HCT116 (cell line): ENCODE measurements at regions not wholly inside any gene's neighbourhood (a gene's known extent, or its start where the extent isn't known, plus 50 kb on each side); places are given as distances from the start of the nearest gene placed in this dataset.

Experiments
- ATAC-seq: fragments of 200-7000 bp; cut with Tn5 transposase; 2 replicates; pipeline ENCODE4 v1.9.1; 2020; ENCODE audit warnings: mild to moderate bottlenecking, moderate library complexity
- BruUV-seq: library from RNA; stranded (reverse); fragments of 400-500 nt; replicated peaks from 2 replicates; lab custom pipeline; 2021; lab: Mats Ljungman, UMichigan
- CTCF ChIA-PET: fragments of 300-600 bp; sonication (Branson Sonifier 250); formaldehyde crosslinking; loops from one replicate; lab custom pipeline; 2021; ENCODE audit warnings: antibody characterized with exemption; lab: Charles Lee
- POLR2A ChIA-PET: fragments of 300-600, 350-600 bp; sonication (Branson Sonifier 250); formaldehyde crosslinking; loops from one replicate; lab custom pipeline; 2021; ENCODE audit warnings: antibody characterized with exemption; lab: Charles Lee
- RAD21 ChIA-PET, 2 experiments: fragments of 300-600 bp; sonication (Branson Sonifier 250); formaldehyde crosslinking; loops; one replicate each; lab custom pipeline; 2023; ENCODE audit warnings: low total read pairs in 2 of 2; ENCODE audit not compliant: uncharacterized antibody in 2 of 2, unreplicated experiment in 2 of 2, low non-redundant PET in 1 of 2; lab: Charles Lee
- DNase-seq: peaks from one replicate; pipeline ENCODE4 v3.0.0-alpha.2; 2010; ENCODE audit warnings: low read depth, low spot score
- H2AFZ ChIP-seq: fragments of 200-600 bp; shearing (Covaris generic), sonication (generic); 2 replicates; pipeline ENCODE4 v1.6.1; 2017; ENCODE audit warnings: low read depth, mixed run types, mixed read lengths, antibody characterized with exemption, low read length; ENCODE audit not compliant: poor library complexity, severe bottlenecking
- H3K27ac ChIP-seq: 2 replicates; pipeline ENCODE4 v1.5.1; 2012; ENCODE audit warnings: low read depth, low read length
- H3K27me3 ChIP-seq: fragments of 200-600 bp; sonication (generic); 2 replicates; pipeline ENCODE4 v1.6.1; 2016; ENCODE audit warnings: mixed run types, low read length, mixed read lengths; ENCODE audit not compliant: insufficient read depth
- H3K36me3 ChIP-seq, 2 experiments: fragments of 200-500 bp in 1 of 2; fragments of 200-600 bp in 1 of 2; sonication (Bioruptor generic) in 1 of 2; sonication (generic) in 1 of 2; 2 replicates each; pipeline versions ENCODE4 v1.5.1 to v1.6.1; 2014 to 2016; ENCODE audit warnings: low read length in 2 of 2, inconsistent platforms in 1 of 2, mixed read lengths in 1 of 2, mixed run types in 1 of 2; ENCODE audit not compliant: insufficient read depth in 2 of 2, control insufficient read depth in 1 of 2
- H3K4me1 ChIP-seq, 2 experiments: fragments of 200-600 bp in 1 of 2; sonication (generic) in 1 of 2; 2 replicates each; pipeline versions ENCODE4 v1.5.1 to v1.6.1; 2012 to 2017; ENCODE audit warnings: low read length in 2 of 2, inconsistent platforms in 1 of 2, mild to moderate bottlenecking in 1 of 2, mixed read lengths in 1 of 2, mixed run types in 1 of 2, moderate library complexity in 1 of 2; ENCODE audit not compliant: insufficient read depth in 2 of 2, control insufficient read depth in 1 of 2
- H3K4me2 ChIP-seq: fragments of 200-600 bp; sonication (generic); 2 replicates; pipeline ENCODE4 v1.6.1; 2017; ENCODE audit warnings: mixed run types, low read length, mixed read lengths
- H3K4me3 ChIP-seq, 2 experiments: fragments of 200-600 bp in 1 of 2; sonication (generic) in 1 of 2; replicated peaks in 1 of 2; 2 replicates each; pipeline ENCODE4 v1.5.1; 2011 to 2016; ENCODE audit warnings: low read length in 2 of 2, control low read depth in 1 of 2, low read depth in 1 of 2, mild to moderate bottlenecking in 1 of 2, mixed read lengths in 1 of 2, mixed run types in 1 of 2
- H3K79me2 ChIP-seq: fragments of 200-600 bp; sonication (generic); 2 replicates; pipeline ENCODE4 v1.6.1; 2017; ENCODE audit warnings: mild to moderate bottlenecking, mixed run types, low read length, moderate library complexity, mixed read lengths; ENCODE audit not compliant: insufficient read depth
- H3K9ac ChIP-seq: fragments of 200-600 bp; sonication (generic); 2 replicates; pipeline ENCODE4 v1.6.1; 2016; ENCODE audit warnings: low read length, mixed read lengths
- H3K9me2 ChIP-seq: fragments of 200-600 bp; sonication (generic), shearing (Covaris generic); 2 replicates; pipeline ENCODE4 v1.6.1; 2017; ENCODE audit warnings: mixed run types, mild to moderate bottlenecking, moderate library complexity; ENCODE audit not compliant: insufficient read depth
- H3K9me3 ChIP-seq, 2 experiments: fragments of 200-500 bp in 1 of 2; fragments of 200-600 bp in 1 of 2; sonication (Bioruptor generic) in 1 of 2; sonication (generic) in 1 of 2; 2 replicates each; pipeline ENCODE4 v1.6.1; 2014 to 2017; ENCODE audit warnings: low read length in 2 of 2, mixed read lengths in 2 of 2, inconsistent platforms in 1 of 2, low read depth in 1 of 2, mild to moderate bottlenecking in 1 of 2, mixed run types in 1 of 2, moderate library complexity in 1 of 2; ENCODE audit not compliant: control insufficient read depth in 1 of 2, insufficient read depth in 1 of 2
- H4K20me1 ChIP-seq: fragments of 200-600 bp; sonication (generic), shearing (Covaris generic); 2 replicates; pipeline ENCODE4 v1.6.1; 2017; ENCODE audit warnings: mixed run types, mild to moderate bottlenecking, moderate library complexity; ENCODE audit not compliant: insufficient read depth
- ATF3 ChIP-seq: IDR thresholded peaks from 2 replicates; pipeline ENCODE4 v1.6.1; 2012
- CBX3 ChIP-seq: IDR thresholded peaks from 2 replicates; pipeline ENCODE4 v1.6.1; 2012; ENCODE audit warnings: low read depth
- EGR1 ChIP-seq: IDR thresholded peaks from 2 replicates; pipeline ENCODE4 v1.6.1; 2012; ENCODE audit warnings: low read depth
- ELF1 ChIP-seq: IDR thresholded peaks from 2 replicates; pipeline ENCODE4 v1.6.1; 2012; ENCODE audit warnings: low read depth, borderline replicate concordance
- EZH2 ChIP-seq: fragments of 200-600 bp; sonication (generic); IDR thresholded peaks from 2 replicates; pipeline ENCODE4 v1.6.1; 2017; ENCODE audit warnings: antibody characterized with exemption, mixed run types
- EZH2phosphoT487 ChIP-seq: fragments of 200-600 bp; IDR thresholded peaks from 2 replicates; pipeline ENCODE4 v1.6.1; 2018; ENCODE audit warnings: antibody characterized with exemption, borderline replicate concordance
- FOSL1 ChIP-seq: IDR thresholded peaks from 2 replicates; pipeline ENCODE4 v1.6.1; 2012; ENCODE audit warnings: low read depth
- JUND ChIP-seq: IDR thresholded peaks from 2 replicates; pipeline ENCODE4 v1.6.1; 2012
- POLR2A ChIP-seq: IDR thresholded peaks from 2 replicates; pipeline ENCODE4 v1.7.0; 2011; ENCODE audit warnings: borderline replicate concordance; ENCODE audit not compliant: insufficient read depth, insufficient read length; ENCODE audit errors: extremely low read depth
- POLR2AphosphoS5 ChIP-seq: IDR thresholded peaks from 2 replicates; pipeline ENCODE4 v1.6.1; 2011; ENCODE audit warnings: mild to moderate bottlenecking, low read depth, low read length, moderate library complexity
- REST ChIP-seq: IDR thresholded peaks from 2 replicates; pipeline ENCODE4 v1.6.1; 2012; ENCODE audit warnings: low read depth
- SIN3A ChIP-seq: IDR thresholded peaks from 2 replicates; pipeline ENCODE4 v1.6.1; 2012; ENCODE audit warnings: low read depth
- SP1 ChIP-seq: IDR thresholded peaks from 2 replicates; pipeline ENCODE4 v1.6.1; 2012; ENCODE audit warnings: low read depth
- SRF ChIP-seq: IDR thresholded peaks from 2 replicates; pipeline ENCODE4 v1.6.1; 2012; ENCODE audit warnings: low read depth
- ZBTB33 ChIP-seq: IDR thresholded peaks from 2 replicates; pipeline ENCODE4 v1.6.1; 2011; ENCODE audit warnings: mild to moderate bottlenecking, low read length, moderate library complexity; ENCODE audit not compliant: insufficient replicate concordance; ENCODE audit errors: extremely low read depth
- intact Hi-C: fragments of 100-400 bp; cut with micrococcal nuclease; formaldehyde crosslinking; loops from 2 replicates; pipeline ENCODE4 v1.10.0; 2022

- TF ChIP-seq SIN3A (no peak), SP1 (no peak)
These were observed 238.2 kb upstream of the ASIC2 start (continued) for GRCh38 chr17:33531311-33531710.

GRCh38 chr17:33534087-33534486 lies 241.0 kb upstream of the ASIC2 start:
- H3K4me1 ChIP-seq: no peaks in the 10 kb centered on the region
- H3K9ac ChIP-seq: no peak overlapping the region
- BruUV-seq: no TSS peak
- H2AFZ ChIP-seq: no peak overlapping the region
- no peak overlapping the region for H3K4me3 ChIP-seq
- H3K27ac ChIP-seq: no peak overlapping the region
- ChIA-PET RAD21 (no interaction called here), CTCF (no interaction called here), POLR2A (no interaction called here)
- H4K20me1 ChIP-seq: no peaks in the 10 kb centered on the region
- no peaks in the 10 kb centered on the region for H3K79me2 ChIP-seq
- peaks cover 0 to 7% of the 10 kb centered on the region in 2 experiments; a peak in 2 of 4 replicates for H3K9me3 ChIP-seq
- no peak for ATAC-seq
- no peaks in the 10 kb centered on the region for H3K27me3 ChIP-seq
- H3K4me2 ChIP-seq: no peak overlapping the region
- H3K36me3 ChIP-seq: no peaks in the 10 kb centered on the region
- H3K9me2 ChIP-seq: no peaks in the 10 kb centered on the region
- intact Hi-C loops: no loop called here
- no peak for DNase-seq
- TF ChIP-seq POLR2A: no peak

GRCh38 chr17:33545124-33545523 lies 252.0 kb upstream of the ASIC2 start:
- Histone ChIP-seq H3K9me3 (peaks cover 0 to 9% of the 10 kb centered on the region in 2 experiments; a peak in 1 of 4 replicates), H3K4me2 (no peak overlapping the region), H4K20me1 (no peaks in the 10 kb centered on the region), H3K36me3 (no peaks in the 10 kb centered on the region), H3K27me3 (no peaks in the 10 kb centered on the region), H3K79me2 (no peaks in the 10 kb centered on the region), H3K9me2 (no peaks in the 10 kb centered on the region), H3K27ac (no peak overlapping the region), H3K9ac (no peak overlapping the region), H3K4me1 (no peaks in the 10 kb centered on the region), H3K4me3 (no peak overlapping the region), H2AFZ (no peak overlapping the region)
- ChIA-PET CTCF (no interaction called here), RAD21 (no interaction called here), POLR2A (no interaction called here)
- BruUV-seq: no TSS peak
- DNase-seq (no peak), ATAC-seq (no peak)
- intact Hi-C loops: no loop called here
- TF ChIP-seq ATF3 (no peak), SIN3A (no peak), EZH2 (no peak), CBX3 (no peak), EZH2phosphoT487 (no peak), SRF (no peak), REST (no peak), JUND (no peak), POLR2AphosphoS5 (no peak), ELF1 (no peak), FOSL1 (no peak), ZBTB33 (no peak), EGR1 (no peak), POLR2A (no peak)
